ENCODE measurements at regions not wholly inside any gene's neighbourhood (a gene's known extent, or its start where the extent isn't known, plus 50 kb on each side); places are given as distances from the start of the nearest gene placed in this dataset.
"Not testable (repeated sequence)": the region's sequence is repeated elsewhere in the genome, so short reads cannot be mapped to it uniquely, and the experiment has no call there.

GRCh38 chr20:47885909-47886453 is 100.7 kb upstream of the SULF2 start (continued):
- no peak for TF ChIP-seq ZBTB40 (IDR thresholded peaks at IDR 0.05)
- 0 out of 2 replicates have a peak, but pooled peaks have one; percentile 19 for TF ChIP-seq ZBTB40 (CRISPR knock-in tag; IDR thresholded peaks at IDR 0.05)
- TF ChIP-seq, protein P1, sequence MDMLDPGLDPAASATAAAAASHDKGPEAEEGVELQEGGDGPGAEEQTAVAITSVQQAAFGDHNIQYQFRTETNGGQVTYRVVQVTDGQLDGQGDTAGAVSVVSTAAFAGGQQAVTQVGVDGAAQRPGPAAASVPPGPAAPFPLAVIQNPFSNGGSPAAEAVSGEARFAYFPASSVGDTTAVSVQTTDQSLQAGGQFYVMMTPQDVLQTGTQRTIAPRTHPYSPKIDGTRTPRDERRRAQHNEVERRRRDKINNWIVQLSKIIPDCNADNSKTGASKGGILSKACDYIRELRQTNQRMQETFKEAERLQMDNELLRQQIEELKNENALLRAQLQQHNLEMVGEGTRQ (IDR thresholded peaks at IDR 0.05; ENCODE audit: low read depth, low read length), result 0 out of 2 replicates have a peak, but pooled peaks have one; percentile 29
- TF ChIP-seq, protein P1 (CRISPR knock-in tag; IDR thresholded peaks at IDR 0.05; ENCODE audit: borderline replicate concordance), result no peak
- TF ChIP-seq CREB1 (IDR thresholded peaks at IDR 0.05), result no peak
- TF ChIP-seq CREB1 (CRISPR knock-in tag; IDR thresholded peaks at IDR 0.05), result no peak
- TF ChIP-seq RARA (CRISPR knock-in tag; IDR thresholded peaks at IDR 0.05), result no peak
- no peak for TF ChIP-seq MXD3 (CRISPR knock-in tag; IDR thresholded peaks at IDR 0.05)
- TF ChIP-seq ZBTB38 (CRISPR knock-in tag; IDR thresholded peaks at IDR 0.05), result no peak
- 0 out of 2 replicates have a peak, but pooled peaks have one; percentile 35 for TF ChIP-seq MXD1 (CRISPR knock-in tag; IDR thresholded peaks at IDR 0.05)
- no peak for TF ChIP-seq ATRX (CRISPR knock-in tag; IDR thresholded peaks at IDR 0.05; ENCODE audit: borderline replicate concordance)

DNA sequence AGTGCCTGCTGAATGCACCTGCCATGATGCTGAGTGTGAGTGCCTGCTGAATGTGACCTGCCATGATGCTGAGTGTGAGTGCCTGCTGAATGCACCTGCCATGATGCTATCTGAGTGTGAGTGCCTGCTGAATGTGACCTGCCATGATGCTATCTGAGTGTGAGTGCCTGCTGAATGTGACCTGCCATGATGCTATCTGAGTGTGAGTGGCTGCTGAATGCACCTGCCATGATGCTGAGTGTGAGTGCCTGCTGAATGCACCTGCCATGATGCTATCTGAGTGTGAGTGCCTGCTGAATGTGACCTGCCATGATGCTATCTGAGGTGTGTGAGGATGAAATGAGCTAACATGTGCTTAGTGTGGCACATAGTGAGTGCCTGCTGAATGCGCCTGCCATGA is 98.7 kb upstream of the SULF2 start:
- WGBS (ENCODE audit: low lambda C conversion rate), result 43% methylated on average over 1 of the region's 1 CpG
- intact Hi-C loops (cut with micrococcal nuclease; ENCODE audit: unreplicated experiment); H4K20me1 ChIP-seq (ENCODE audit: insufficient read depth, low read length); H3K27ac ChIP-seq (ENCODE audit: extremely low read length, insufficient read depth, low read length); FAIRE-seq; H3K36me3 ChIP-seq (replicated peaks in 1 of 2; ENCODE audit: control insufficient read depth in 1 of 2, insufficient read depth in 2 of 2, low read length in 2 of 2); CTCF ChIA-PET (ENCODE audit: low intra/inter-chr PET ratio, low total read pairs); ATAC-seq; BruUV-seq (replicated peaks); H3K9me3 ChIP-seq (ENCODE audit: low read length); DNase-seq (ENCODE audit: low spot score); H3K4me3 ChIP-seq (replicated peaks in 1 of 3; ENCODE audit: insufficient read depth in 1 of 3, low read depth in 2 of 3, low read length in 3 of 3); in situ Hi-C loops (cut with HindIII; ENCODE audit: extremely low pct_ligation_motif_present, low pct_unique_long_range_greater_than_20kb); H3K79me2 ChIP-seq (ENCODE audit: insufficient read depth, low read length); POLR2A ChIA-PET; H2AFZ ChIP-seq (ENCODE audit: low read length); H3K4me2 ChIP-seq (ENCODE audit: low read depth, low read length); H3K9ac ChIP-seq (ENCODE audit: insufficient read depth, low read depth, low read length): not testable (repeated sequence)
- peaks cover 20% of the 10 kb centered on the region for H3K4me1 ChIP-seq (ENCODE audit: insufficient read depth, low read length)
- peaks cover 2 to 23% of the 10 kb centered on the region in 2 experiments; a peak in 2 of 5 replicates for H3K27me3 ChIP-seq (ENCODE audit: control insufficient read depth in 1 of 2, insufficient read depth in 2 of 2, low read length in 2 of 2)
